ENCODE measurements at regions not wholly inside any gene's neighbourhood (a gene's known extent, or its start where the extent isn't known, plus 50 kb on each side); places are given as distances from the start of the nearest gene placed in this dataset.

GRCh38 chr14:98015921-98016320 lies 1218.7 kb downstream of the VRK1 start:
- DNase-seq (ENCODE audit: low spot score) = no peak
- in situ Hi-C loops (cut with MboI; ENCODE audit: low sequenced_read_pairs, unreplicated experiment) = no loop called here
- TF ChIP-seq CTCF (IDR thresholded peaks at IDR 0.05; ENCODE audit: borderline replicate concordance, control extremely low read depth, extremely low read depth, insufficient read depth, missing control alignments) = no peak

GRCh38 chr14:98018628-98019027 lies 1221.4 kb downstream of the VRK1 start:
- DNase-seq (ENCODE audit: low spot score) = no peak
- TF ChIP-seq CTCF (IDR thresholded peaks at IDR 0.05; ENCODE audit: borderline replicate concordance, control extremely low read depth, extremely low read depth, insufficient read depth, missing control alignments) = no peak
- in situ Hi-C loops (cut with MboI; ENCODE audit: low sequenced_read_pairs, unreplicated experiment) = no loop called here

GRCh38 chr14:98022541-98023520 lies 1225.6 kb downstream of the VRK1 start:
- in situ Hi-C loops (cut with MboI; ENCODE audit: low sequenced_read_pairs, unreplicated experiment) = no loop called here
- no peak for DNase-seq (ENCODE audit: low spot score)
- no peak for TF ChIP-seq CTCF (IDR thresholded peaks at IDR 0.05; ENCODE audit: borderline replicate concordance, control extremely low read depth, extremely low read depth, insufficient read depth, missing control alignments)

GRCh38 chr14:98028162-98028561 lies 1231.0 kb downstream of the VRK1 start:
- no peak for TF ChIP-seq CTCF (IDR thresholded peaks at IDR 0.05; ENCODE audit: borderline replicate concordance, control extremely low read depth, extremely low read depth, insufficient read depth, missing control alignments)
- in situ Hi-C loops (cut with MboI; ENCODE audit: low sequenced_read_pairs, unreplicated experiment) = no loop called here
- DNase-seq (ENCODE audit: low spot score) = no peak

- in situ Hi-C loops (cut with MboI; ENCODE audit: low sequenced_read_pairs, unreplicated experiment) = no loop called here
- no peak for DNase-seq (ENCODE audit: low spot score)
- no peak for TF ChIP-seq CTCF (IDR thresholded peaks at IDR 0.05; ENCODE audit: borderline replicate concordance, control extremely low read depth, extremely low read depth, insufficient read depth, missing control alignments)
Measured at GRCh38 chr14:98035396-98035795, 1236.6 kb downstream of the BCL11B start.

- in situ Hi-C loops (cut with MboI; ENCODE audit: low sequenced_read_pairs, unreplicated experiment) = no loop called here
- DNase-seq (ENCODE audit: low spot score) = no peak
- no peak for TF ChIP-seq CTCF (IDR thresholded peaks at IDR 0.05; ENCODE audit: borderline replicate concordance, control extremely low read depth, extremely low read depth, insufficient read depth, missing control alignments)
Measured at GRCh38 chr14:98037831-98038230, 1234.2 kb downstream of the BCL11B start.
